ENCODE measurements at regions not wholly inside any gene's neighbourhood (a gene's known extent, or its start where the extent isn't known, plus 50 kb on each side); places are given as distances from the start of the nearest gene placed in this dataset.

DNA sequence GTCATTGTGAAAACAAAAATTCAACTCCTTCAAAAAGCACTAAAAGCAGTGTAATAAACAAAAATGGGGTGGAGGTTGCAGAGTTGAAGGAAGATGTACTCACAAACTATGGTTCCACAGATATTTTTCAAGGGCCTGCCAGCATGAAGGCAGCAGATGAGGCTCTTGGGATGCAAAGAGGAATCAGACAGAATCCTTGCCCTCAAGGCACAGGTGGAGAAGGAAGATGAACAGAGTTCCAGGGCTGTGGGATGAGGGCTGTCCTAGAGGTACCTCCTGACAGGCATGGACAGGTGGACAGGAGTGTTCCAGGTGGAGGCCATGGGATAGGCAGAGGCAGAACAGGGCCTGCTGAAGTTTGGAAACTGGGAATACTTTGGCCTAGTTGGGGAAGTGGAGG is 140.5 kb upstream of the ANKH start:
- no peaks in the 10 kb centered on the region for H3K36me3 ChIP-seq

GRCh38 chr5:15010936-15011335 is 139.4 kb upstream of the ANKH start:
- H3K36me3 ChIP-seq: no peaks in the 10 kb centered on the region
- peaks cover 3% of the 10 kb centered on the region for H3K27me3 ChIP-seq
- H3K4me1 ChIP-seq (ENCODE audit: control insufficient read depth in 1 of 2, insufficient read depth in 1 of 2, low read depth in 1 of 2, low read length in 1 of 2): no peaks in the 10 kb centered on the region
- no peak overlapping the region for H3K27ac ChIP-seq
- H3K4me3 ChIP-seq (ENCODE audit: low read depth in 1 of 2, low read length in 1 of 2): no peak overlapping the region
- TF ChIP-seq, protein P1, sequence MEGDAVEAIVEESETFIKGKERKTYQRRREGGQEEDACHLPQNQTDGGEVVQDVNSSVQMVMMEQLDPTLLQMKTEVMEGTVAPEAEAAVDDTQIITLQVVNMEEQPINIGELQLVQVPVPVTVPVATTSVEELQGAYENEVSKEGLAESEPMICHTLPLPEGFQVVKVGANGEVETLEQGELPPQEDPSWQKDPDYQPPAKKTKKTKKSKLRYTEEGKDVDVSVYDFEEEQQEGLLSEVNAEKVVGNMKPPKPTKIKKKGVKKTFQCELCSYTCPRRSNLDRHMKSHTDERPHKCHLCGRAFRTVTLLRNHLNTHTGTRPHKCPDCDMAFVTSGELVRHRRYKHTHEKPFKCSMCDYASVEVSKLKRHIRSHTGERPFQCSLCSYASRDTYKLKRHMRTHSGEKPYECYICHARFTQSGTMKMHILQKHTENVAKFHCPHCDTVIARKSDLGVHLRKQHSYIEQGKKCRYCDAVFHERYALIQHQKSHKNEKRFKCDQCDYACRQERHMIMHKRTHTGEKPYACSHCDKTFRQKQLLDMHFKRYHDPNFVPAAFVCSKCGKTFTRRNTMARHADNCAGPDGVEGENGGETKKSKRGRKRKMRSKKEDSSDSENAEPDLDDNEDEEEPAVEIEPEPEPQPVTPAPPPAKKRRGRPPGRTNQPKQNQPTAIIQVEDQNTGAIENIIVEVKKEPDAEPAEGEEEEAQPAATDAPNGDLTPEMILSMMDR (IDR thresholded peaks at IDR 0.05): no peak
- no peaks in the 10 kb centered on the region for H3K9me3 ChIP-seq

More for the DNA sequence above, 140.5 kb upstream of the ANKH start:
- Histone ChIP-seq H3K27ac (no peak overlapping the region), H3K4me3 (ENCODE audit: low read depth in 1 of 2, low read length in 1 of 2) (no peak overlapping the region), H3K27me3 (no peaks in the 10 kb centered on the region), H3K4me1 (ENCODE audit: control insufficient read depth in 1 of 2, insufficient read depth in 1 of 2, low read depth in 1 of 2, low read length in 1 of 2) (no peaks in the 10 kb centered on the region), H3K9me3 (no peaks in the 10 kb centered on the region)
- TF ChIP-seq, protein P1 (IDR thresholded peaks at IDR 0.05): no peak

DNA sequence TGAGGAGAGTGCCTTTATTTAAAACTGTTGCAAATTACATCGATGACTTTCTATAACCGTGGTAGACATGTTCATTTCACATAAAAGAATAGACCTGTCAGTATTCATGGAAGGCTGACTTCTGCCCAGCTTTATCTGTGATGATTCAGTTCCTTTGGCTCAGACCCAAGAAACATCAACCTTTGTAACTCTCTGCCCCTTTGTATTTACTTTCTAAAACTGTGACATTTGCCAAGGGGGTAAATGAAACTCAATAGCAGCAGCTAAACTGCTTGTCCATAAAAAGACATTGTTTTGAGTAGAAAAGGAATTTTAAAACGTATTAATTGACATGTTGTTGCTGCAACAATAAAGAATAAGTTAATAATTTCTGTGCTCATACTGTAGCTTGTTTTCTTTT is 137.8 kb upstream of the ANKH start:
- no peaks in the 10 kb centered on the region for H3K36me3 ChIP-seq
- H3K9me3 ChIP-seq: no peaks in the 10 kb centered on the region
- TF ChIP-seq, protein P1 (IDR thresholded peaks at IDR 0.05): no peak
- H3K4me3 ChIP-seq (ENCODE audit: low read depth in 1 of 2, low read length in 1 of 2): no peak overlapping the region
- no peaks in the 10 kb centered on the region for H3K4me1 ChIP-seq (ENCODE audit: control insufficient read depth in 1 of 2, insufficient read depth in 1 of 2, low read depth in 1 of 2, low read length in 1 of 2)
- H3K27ac ChIP-seq: no peak overlapping the region
- peaks cover 3% of the 10 kb centered on the region for H3K27me3 ChIP-seq

DNA sequence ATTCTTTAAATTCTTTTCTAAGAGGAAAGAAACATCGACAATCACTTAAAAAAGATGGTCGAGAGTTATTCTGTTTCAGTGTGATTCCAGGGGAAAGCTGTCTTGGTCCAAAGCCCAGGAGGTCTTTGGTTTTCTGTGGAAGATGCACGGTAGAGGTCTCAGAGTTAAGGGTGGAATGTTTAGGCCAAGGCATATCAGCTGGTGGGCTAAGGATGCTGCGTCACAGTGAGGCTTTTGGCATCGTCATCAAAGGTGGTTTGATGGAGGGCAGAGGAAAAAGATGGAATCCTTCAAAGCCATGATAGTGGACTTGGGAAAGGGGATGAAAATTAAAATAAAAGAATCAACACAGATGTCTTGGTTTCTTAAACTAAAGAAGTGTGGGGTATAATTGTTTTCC is 137.3 kb upstream of the ANKH start:
- Histone ChIP-seq H3K9me3 (no peaks in the 10 kb centered on the region), H3K36me3 (no peaks in the 10 kb centered on the region), H3K4me3 (ENCODE audit: low read depth in 1 of 2, low read length in 1 of 2) (no peak overlapping the region), H3K27ac (no peak overlapping the region), H3K4me1 (ENCODE audit: control insufficient read depth in 1 of 2, insufficient read depth in 1 of 2, low read depth in 1 of 2, low read length in 1 of 2) (no peaks in the 10 kb centered on the region), H3K27me3 (peaks cover 3% of the 10 kb centered on the region)
- TF ChIP-seq, protein P1 (IDR thresholded peaks at IDR 0.05): no peak

GRCh38 chr5:15008476-15008875 is 136.9 kb upstream of the ANKH start:
- Histone ChIP-seq H3K27ac (no peak overlapping the region), H3K9me3 (no peaks in the 10 kb centered on the region), H3K4me1 (ENCODE audit: control insufficient read depth in 1 of 2, insufficient read depth in 1 of 2, low read depth in 1 of 2, low read length in 1 of 2) (no peaks in the 10 kb centered on the region), H3K4me3 (ENCODE audit: low read depth in 1 of 2, low read length in 1 of 2) (no peak overlapping the region), H3K36me3 (no peaks in the 10 kb centered on the region), H3K27me3 (peaks cover 3% of the 10 kb centered on the region)
- TF ChIP-seq, protein P1 (IDR thresholded peaks at IDR 0.05): no peak

DNA sequence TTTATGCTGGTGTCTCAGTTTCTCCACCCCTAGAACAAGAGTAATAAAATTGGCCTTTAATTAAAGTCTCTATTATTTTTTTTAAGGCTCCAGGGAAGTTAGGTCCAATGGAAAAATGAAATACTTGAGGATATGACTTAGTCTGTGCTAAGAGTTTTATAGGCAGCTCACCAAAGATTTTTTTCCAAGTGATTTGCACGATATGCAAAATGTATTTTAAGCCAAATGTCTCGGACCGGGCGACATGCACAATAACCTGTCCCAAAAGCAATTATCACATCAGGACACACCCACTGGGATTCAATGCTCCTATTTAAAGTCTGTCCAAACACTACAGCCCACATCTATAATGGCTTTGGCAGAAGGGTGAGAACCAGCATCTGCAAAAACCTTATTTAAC is 136.1 kb upstream of the ANKH start:
- TF ChIP-seq, protein P1 (IDR thresholded peaks at IDR 0.05): no peak
- Histone ChIP-seq H3K36me3 (no peaks in the 10 kb centered on the region), H3K4me3 (ENCODE audit: low read depth in 1 of 2, low read length in 1 of 2) (no peak overlapping the region), H3K27me3 (peaks cover 3% of the 10 kb centered on the region), H3K27ac (no peak overlapping the region), H3K4me1 (ENCODE audit: control insufficient read depth in 1 of 2, insufficient read depth in 1 of 2, low read depth in 1 of 2, low read length in 1 of 2) (no peaks in the 10 kb centered on the region), H3K9me3 (no peaks in the 10 kb centered on the region)

Data from neutrophil (primary cell).